ENCODE measurements at regions not wholly inside any gene's neighbourhood (a gene's known extent, or its start where the extent isn't known, plus 50 kb on each side); places are given as distances from the start of the nearest gene placed in this dataset.

DNA sequence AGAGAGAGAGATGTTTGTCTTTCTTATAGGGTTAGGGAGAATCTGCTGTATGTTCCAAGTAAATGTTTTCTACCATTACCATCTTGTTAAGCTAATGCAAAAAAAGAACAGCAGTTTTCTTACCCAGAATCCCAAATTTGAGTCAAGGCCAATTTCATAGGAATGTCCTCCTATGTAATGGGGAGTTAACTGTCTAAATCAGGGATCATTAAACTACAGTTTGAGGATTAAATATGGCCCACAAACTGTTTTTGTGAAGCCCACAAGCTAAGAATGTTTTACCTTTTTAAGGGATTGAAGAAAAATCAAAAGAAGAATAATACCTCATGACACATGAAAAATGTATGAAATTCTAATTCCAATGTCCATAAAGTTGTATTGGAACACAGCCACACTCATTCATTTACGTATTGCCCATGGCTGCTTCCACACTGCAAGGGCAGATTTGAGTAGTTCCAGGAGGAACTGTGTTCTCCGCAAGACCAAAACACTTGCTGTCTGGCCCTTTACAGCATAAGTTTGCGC is 113.2 kb upstream of the SPRY1 start:
- H3K36me3 ChIP-seq (replicated peaks in 1 of 2; ENCODE audit: control insufficient read depth in 1 of 2, insufficient read depth in 2 of 2, low read length in 2 of 2), result no peaks in the 10 kb centered on the region
- no peak overlapping the region for H2AFZ ChIP-seq (ENCODE audit: insufficient read depth, low read depth, low read length, poor library complexity, severe bottlenecking)
- no peak overlapping the region for H3K27ac ChIP-seq (ENCODE audit: low read depth in 1 of 2, low read length in 2 of 2)
- H3K27ac Mint-ChIP-seq, result no peak overlapping the region
- H3K4me1 ChIP-seq (ENCODE audit: control insufficient read depth in 1 of 2, insufficient read depth in 2 of 2, low read length in 2 of 2), result no peaks in the 10 kb centered on the region
- intact Hi-C loops (cut with micrococcal nuclease), result no loop called here
- no peak overlapping the region for H3K4me3 ChIP-seq (replicated peaks in 1 of 3; ENCODE audit: low read depth in 2 of 3, low read length in 3 of 3)
- no peak overlapping the region for H3K4me2 ChIP-seq (replicated peaks; ENCODE audit: extremely low read depth, low read length, poor library complexity, severe bottlenecking)
- peaks cover 3% of the 10 kb centered on the region for H3K4me1 Mint-ChIP-seq
- H3K9ac ChIP-seq (ENCODE audit: insufficient read depth, low read length, poor library complexity, severe bottlenecking), result no peak overlapping the region
- peaks cover 0 to under 1% (median 0%) of the 10 kb centered on the region in 3 donors for H3K27me3 Mint-ChIP-seq (ENCODE audit: low read depth in 3 of 3)
- H3K9me3 Mint-ChIP-seq, result peaks cover 0 to 2% (median 0%) of the 10 kb centered on the region in 7 donors
- WGBS (ENCODE audit: insufficient coverage), result 100% methylated on average over 3 of the region's 3 CpGs
- no peaks in the 10 kb centered on the region for H3K9me3 ChIP-seq (replicated peaks in 1 of 2; ENCODE audit: control insufficient read depth in 1 of 2, insufficient read depth in 1 of 2, low read length in 2 of 2)
- H3K4me3 Mint-ChIP-seq, result no peak overlapping the region
- no peak for DNase-seq
- H3K36me3 Mint-ChIP-seq, result peaks cover 0 to 6% of the 10 kb centered on the region in 2 donors
- TF ChIP-seq, protein P1, sequence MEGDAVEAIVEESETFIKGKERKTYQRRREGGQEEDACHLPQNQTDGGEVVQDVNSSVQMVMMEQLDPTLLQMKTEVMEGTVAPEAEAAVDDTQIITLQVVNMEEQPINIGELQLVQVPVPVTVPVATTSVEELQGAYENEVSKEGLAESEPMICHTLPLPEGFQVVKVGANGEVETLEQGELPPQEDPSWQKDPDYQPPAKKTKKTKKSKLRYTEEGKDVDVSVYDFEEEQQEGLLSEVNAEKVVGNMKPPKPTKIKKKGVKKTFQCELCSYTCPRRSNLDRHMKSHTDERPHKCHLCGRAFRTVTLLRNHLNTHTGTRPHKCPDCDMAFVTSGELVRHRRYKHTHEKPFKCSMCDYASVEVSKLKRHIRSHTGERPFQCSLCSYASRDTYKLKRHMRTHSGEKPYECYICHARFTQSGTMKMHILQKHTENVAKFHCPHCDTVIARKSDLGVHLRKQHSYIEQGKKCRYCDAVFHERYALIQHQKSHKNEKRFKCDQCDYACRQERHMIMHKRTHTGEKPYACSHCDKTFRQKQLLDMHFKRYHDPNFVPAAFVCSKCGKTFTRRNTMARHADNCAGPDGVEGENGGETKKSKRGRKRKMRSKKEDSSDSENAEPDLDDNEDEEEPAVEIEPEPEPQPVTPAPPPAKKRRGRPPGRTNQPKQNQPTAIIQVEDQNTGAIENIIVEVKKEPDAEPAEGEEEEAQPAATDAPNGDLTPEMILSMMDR (IDR thresholded peaks at IDR 0.05), result no peak
- no peaks in the 10 kb centered on the region for H3K79me2 ChIP-seq (ENCODE audit: insufficient read depth, low read length)
- H3K27me3 ChIP-seq (ENCODE audit: control insufficient read depth in 2 of 2, insufficient read depth in 2 of 2, low read length in 2 of 2), result no peaks in the 10 kb centered on the region
- H4K20me1 ChIP-seq (ENCODE audit: insufficient read depth, low read length), result no peaks in the 10 kb centered on the region

DNA sequence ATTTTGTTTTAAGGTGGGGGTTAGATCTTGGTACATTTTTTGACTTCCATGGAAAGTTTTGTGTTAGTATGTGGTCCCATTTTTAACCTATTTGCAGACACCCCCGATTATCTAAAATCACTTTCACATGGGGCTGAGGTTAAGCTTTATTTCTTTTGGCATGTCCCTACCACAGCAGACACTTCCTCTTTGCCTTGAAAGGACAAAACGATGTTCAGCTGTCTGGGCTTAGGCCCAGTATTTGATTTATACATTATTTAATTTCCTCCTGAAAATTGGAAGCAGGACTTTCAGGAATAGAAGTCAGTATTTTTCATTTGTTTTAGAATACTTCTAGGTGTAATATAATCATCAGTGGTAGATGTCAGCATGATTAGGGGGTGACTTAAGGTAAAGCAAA is 112.4 kb upstream of the SPRY1 start:
- Histone ChIP-seq H3K27me3 (ENCODE audit: control insufficient read depth in 2 of 2, insufficient read depth in 2 of 2, low read length in 2 of 2) (no peaks in the 10 kb centered on the region), H4K20me1 (ENCODE audit: insufficient read depth, low read length) (no peaks in the 10 kb centered on the region), H3K4me3 (replicated peaks in 1 of 3; ENCODE audit: low read depth in 2 of 3, low read length in 3 of 3) (no peak overlapping the region), H3K27ac (ENCODE audit: low read depth in 1 of 2, low read length in 2 of 2) (no peak overlapping the region), H3K36me3 (replicated peaks in 1 of 2; ENCODE audit: control insufficient read depth in 1 of 2, insufficient read depth in 2 of 2, low read length in 2 of 2) (no peaks in the 10 kb centered on the region), H3K9me3 (replicated peaks in 1 of 2; ENCODE audit: control insufficient read depth in 1 of 2, insufficient read depth in 1 of 2, low read length in 2 of 2) (no peaks in the 10 kb centered on the region), H3K9ac (ENCODE audit: insufficient read depth, low read length, poor library complexity, severe bottlenecking) (no peak overlapping the region), H3K4me1 (ENCODE audit: control insufficient read depth in 1 of 2, insufficient read depth in 2 of 2, low read length in 2 of 2) (no peaks in the 10 kb centered on the region), H3K4me2 (replicated peaks; ENCODE audit: extremely low read depth, low read length, poor library complexity, severe bottlenecking) (no peak overlapping the region), H2AFZ (ENCODE audit: insufficient read depth, low read depth, low read length, poor library complexity, severe bottlenecking) (no peak overlapping the region), H3K79me2 (ENCODE audit: insufficient read depth, low read length) (no peaks in the 10 kb centered on the region)
- Mint-ChIP-seq H3K9me3 (peaks cover 0 to 2% (median 0%) of the 10 kb centered on the region in 7 donors), H3K36me3 (peaks cover 0 to 6% of the 10 kb centered on the region in 2 donors), H3K27ac (no peak overlapping the region), H3K4me3 (no peak overlapping the region), H3K4me1 (peaks cover 3% of the 10 kb centered on the region), H3K27me3 (ENCODE audit: low read depth in 3 of 3) (no peaks in the 10 kb centered on the region)
- no CpG with 5 or more reads among the region's 2 CpGs for WGBS (ENCODE audit: insufficient coverage)
- intact Hi-C loops (cut with micrococcal nuclease), result no loop called here
- no peak for DNase-seq
- TF ChIP-seq, protein P1 (IDR thresholded peaks at IDR 0.05), result no peak
